CD4-positive, alpha-beta T cell (primary cell): ENCODE measurements at regions not wholly inside any gene's neighbourhood (a gene's known extent, or its start where the extent isn't known, plus 50 kb on each side); places are given as distances from the start of the nearest gene placed in this dataset.

Experiments
- ATAC-seq: fragments of 200-7000 bp; cut with Tn5 transposase; one replicate; pipeline ENCODE4 v1.10.0; 2022; ENCODE audit warnings: mild to moderate bottlenecking; ENCODE audit not compliant: poor library complexity
- CTCF ChIA-PET: fragments of 350-600 bp; sonication (Branson Sonifier 250); formaldehyde crosslinking; loops from one replicate; lab custom pipeline; 2021; ENCODE audit warnings: antibody characterized with exemption, inconsistent platforms; lab: Charles Lee
- POLR2A ChIA-PET: fragments of 350-600 bp; sonication (Branson Sonifier 250); formaldehyde crosslinking; loops from one replicate; lab custom pipeline; 2021; ENCODE audit warnings: antibody characterized with exemption, inconsistent platforms; lab: Charles Lee
- DNase-seq, 14 experiments: peaks; one replicate each; pipeline ENCODE4 v3.0.0-alpha.2; 2013 to 2020; ENCODE audit warnings: mixed read lengths in 2 of 14
- H3K27ac ChIP-seq, 2 donors: one replicate each; pipeline versions ENCODE4 v1.5.1 to v1.7.0; 2013; ENCODE audit warnings: low read length in 2 of 2, low read depth in 1 of 2, mild to moderate bottlenecking in 1 of 2
- H3K27me3 ChIP-seq, 2 experiments: 1 replicate in 1 of 2; 2 replicates in 1 of 2; pipeline versions ENCODE4 v1.6.1 to v1.7.0; 2013; ENCODE audit warnings: low read length in 2 of 2, control low read depth in 1 of 2, mild to moderate bottlenecking in 1 of 2, moderate library complexity in 1 of 2; ENCODE audit not compliant: insufficient read depth in 2 of 2, control insufficient read depth in 1 of 2
- H3K36me3 ChIP-seq: one replicate; pipeline ENCODE4 v1.6.1; 2013; ENCODE audit warnings: low read length, control low read depth; ENCODE audit not compliant: insufficient read depth
- H3K4me1 ChIP-seq: one replicate; pipeline ENCODE4 v1.6.1; 2013; ENCODE audit warnings: low read length, control low read depth; ENCODE audit not compliant: insufficient read depth
- H3K4me3 ChIP-seq: one replicate; pipeline ENCODE4 v1.5.1; 2013; ENCODE audit warnings: mild to moderate bottlenecking, low read length, moderate library complexity
- H3K9me3 ChIP-seq, 2 experiments: 1 replicate in 1 of 2; 2 replicates in 1 of 2; pipeline versions ENCODE4 v1.6.1 to v1.7.0; 2013; ENCODE audit warnings: low read length in 2 of 2, mild to moderate bottlenecking in 2 of 2, control low read depth in 1 of 2, moderate library complexity in 1 of 2; ENCODE audit not compliant: control insufficient read depth in 1 of 2, insufficient read depth in 1 of 2
- H3K27ac Mint-ChIP-seq: one replicate; pipeline ENCODE4 v1.8.0; 2020; ENCODE audit warnings: mixed read lengths
- H3K27me3 Mint-ChIP-seq: one replicate; pipeline ENCODE4 v1.8.0; 2021; ENCODE audit warnings: mixed read lengths
- H3K36me3 Mint-ChIP-seq: one replicate; pipeline ENCODE4 v1.8.0; 2021; ENCODE audit warnings: low read depth, mixed read lengths
- H3K4me1 Mint-ChIP-seq: one replicate; pipeline ENCODE4 v1.8.0; 2021; ENCODE audit warnings: low read depth, mixed read lengths
- H3K4me3 Mint-ChIP-seq: one replicate; pipeline ENCODE4 v1.8.0; 2020; ENCODE audit warnings: mild to moderate bottlenecking, mixed read lengths
- H3K9me3 Mint-ChIP-seq: one replicate; pipeline ENCODE4 v1.8.0; 2020; ENCODE audit warnings: mixed read lengths
- intact Hi-C, 2 experiments: fragments of 100-400 bp; cut with DNase I in 1 of 2; cut with micrococcal nuclease in 1 of 2; formaldehyde crosslinking; loops; one replicate each; pipeline versions ENCODE4 v1.15.1 to v1.9.0; 2023 to 2025; cut with DNase I, micrococcal nuclease
- TF ChIP-seq, protein P1 (sequence below): fragments of 200-600 bp; IDR thresholded peaks from one replicate; pipeline ENCODE4 v1.8.0; 2022; ENCODE audit warnings: antibody characterized with exemption, mild to moderate bottlenecking

DNA sequence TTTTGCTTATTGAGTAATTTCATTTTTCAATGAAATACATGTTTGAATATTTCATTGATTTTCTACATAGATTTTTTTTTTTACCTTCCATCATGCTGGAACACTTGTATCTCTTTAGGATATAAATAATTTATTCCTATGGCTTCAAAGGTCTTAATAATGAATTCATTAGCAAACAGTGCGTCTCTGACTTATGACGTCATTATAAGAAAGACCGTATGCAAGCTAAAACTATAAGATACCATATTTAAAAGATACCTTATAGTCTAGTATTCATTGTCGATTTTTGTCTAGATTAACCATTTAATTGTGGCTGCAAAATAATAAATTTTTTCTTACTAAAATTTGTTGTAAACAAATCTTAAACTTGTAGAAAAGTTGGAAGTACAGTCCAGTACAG lies 187.7 kb upstream of the CHD1 start:
- H3K4me3 Mint-ChIP-seq, result no peak overlapping the region

DNA sequence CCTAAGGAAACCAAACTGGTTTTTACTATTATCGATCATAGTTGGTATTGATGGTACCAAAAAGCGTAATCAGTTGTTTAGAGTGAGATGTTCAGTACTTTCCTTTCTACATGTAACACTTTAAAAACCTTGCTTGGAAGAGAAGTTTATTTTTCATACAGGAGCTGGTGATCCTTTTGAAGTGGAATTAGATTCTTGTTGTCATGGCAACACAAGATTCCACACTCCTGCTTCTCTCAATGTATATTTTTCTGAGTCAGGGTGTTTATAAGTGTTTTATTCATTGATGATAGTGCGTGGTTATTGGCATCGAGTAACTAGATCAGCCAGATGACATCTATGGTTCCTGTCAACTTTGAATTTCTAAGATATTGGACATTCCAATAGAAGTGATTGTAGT lies 181.1 kb upstream of the CHD1 start:
- no peaks in the 10 kb centered on the region for H3K4me1 ChIP-seq
- TF ChIP-seq, protein P1, sequence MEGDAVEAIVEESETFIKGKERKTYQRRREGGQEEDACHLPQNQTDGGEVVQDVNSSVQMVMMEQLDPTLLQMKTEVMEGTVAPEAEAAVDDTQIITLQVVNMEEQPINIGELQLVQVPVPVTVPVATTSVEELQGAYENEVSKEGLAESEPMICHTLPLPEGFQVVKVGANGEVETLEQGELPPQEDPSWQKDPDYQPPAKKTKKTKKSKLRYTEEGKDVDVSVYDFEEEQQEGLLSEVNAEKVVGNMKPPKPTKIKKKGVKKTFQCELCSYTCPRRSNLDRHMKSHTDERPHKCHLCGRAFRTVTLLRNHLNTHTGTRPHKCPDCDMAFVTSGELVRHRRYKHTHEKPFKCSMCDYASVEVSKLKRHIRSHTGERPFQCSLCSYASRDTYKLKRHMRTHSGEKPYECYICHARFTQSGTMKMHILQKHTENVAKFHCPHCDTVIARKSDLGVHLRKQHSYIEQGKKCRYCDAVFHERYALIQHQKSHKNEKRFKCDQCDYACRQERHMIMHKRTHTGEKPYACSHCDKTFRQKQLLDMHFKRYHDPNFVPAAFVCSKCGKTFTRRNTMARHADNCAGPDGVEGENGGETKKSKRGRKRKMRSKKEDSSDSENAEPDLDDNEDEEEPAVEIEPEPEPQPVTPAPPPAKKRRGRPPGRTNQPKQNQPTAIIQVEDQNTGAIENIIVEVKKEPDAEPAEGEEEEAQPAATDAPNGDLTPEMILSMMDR, result no peak
- H3K4me3 ChIP-seq, result no peak overlapping the region
- no peaks in the 10 kb centered on the region for H3K9me3 ChIP-seq
- Mint-ChIP-seq H3K4me3 (no peak overlapping the region), H3K27me3 (peaks cover 17% of the 10 kb centered on the region), H3K27ac (no peak overlapping the region), H3K9me3 (no peaks in the 10 kb centered on the region), H3K4me1 (no peaks in the 10 kb centered on the region), H3K36me3 (no peaks in the 10 kb centered on the region)
- ChIA-PET POLR2A (no interaction called here), CTCF (no interaction called here)
- no peak overlapping the region for H3K27ac ChIP-seq
- ATAC-seq (no peak), DNase-seq (no peak)
- H3K27me3 ChIP-seq, result no peaks in the 10 kb centered on the region
- H3K36me3 ChIP-seq, result no peaks in the 10 kb centered on the region
- intact Hi-C loops, result no loop called here

More for the DNA sequence above, 187.7 kb upstream of the CHD1 start:
- H3K4me3 ChIP-seq, result no peak overlapping the region
- TF ChIP-seq, protein P1, result no peak
- no peak for ATAC-seq
- ChIA-PET POLR2A (no interaction called here), CTCF (no interaction called here)
- intact Hi-C loops, result no loop called here
- no peak overlapping the region for H3K27ac ChIP-seq
- DNase-seq, result no peak
- peaks cover 4% of the 10 kb centered on the region for H3K27me3 Mint-ChIP-seq
- no peaks in the 10 kb centered on the region for H3K36me3 ChIP-seq
- no peaks in the 10 kb centered on the region for H3K36me3 Mint-ChIP-seq
- no peak overlapping the region for H3K27ac Mint-ChIP-seq
- no peaks in the 10 kb centered on the region for H3K9me3 ChIP-seq
- H3K4me1 ChIP-seq, result no peaks in the 10 kb centered on the region
- no peaks in the 10 kb centered on the region for H3K4me1 Mint-ChIP-seq
- H3K9me3 Mint-ChIP-seq, result no peaks in the 10 kb centered on the region
- no peaks in the 10 kb centered on the region for H3K27me3 ChIP-seq

DNA sequence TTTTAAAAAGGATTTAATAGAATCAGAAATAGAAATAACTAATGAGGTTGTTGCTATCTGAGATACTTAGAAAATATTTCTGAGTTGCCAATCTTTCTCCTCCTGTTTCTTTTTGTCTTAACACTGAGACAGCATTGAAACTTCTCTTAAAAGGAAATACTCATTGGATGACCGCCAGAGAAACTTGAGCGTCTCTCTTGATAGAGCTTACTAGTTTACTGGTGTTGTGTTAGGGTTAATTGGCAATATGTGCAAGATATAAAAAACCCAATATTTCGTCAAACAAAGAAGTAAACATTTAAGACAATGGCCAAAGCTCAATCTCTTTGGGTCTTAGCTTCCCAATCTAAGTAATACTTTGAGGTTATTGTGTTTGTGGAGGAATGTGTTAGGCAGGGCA lies 176.4 kb upstream of the CHD1 start:
- no peaks in the 10 kb centered on the region for H3K9me3 Mint-ChIP-seq
- intact Hi-C loops, result no loop called here
- Histone ChIP-seq H3K9me3 (no peaks in the 10 kb centered on the region), H3K27ac (no peak overlapping the region), H3K4me3 (no peak overlapping the region), H3K4me1 (no peaks in the 10 kb centered on the region), H3K27me3 (no peaks in the 10 kb centered on the region), H3K36me3 (no peaks in the 10 kb centered on the region)
- peaks cover 20% of the 10 kb centered on the region for H3K27me3 Mint-ChIP-seq
- TF ChIP-seq, protein P1, result no peak
- DNase-seq, result no peak
- no peak overlapping the region for H3K4me3 Mint-ChIP-seq
- H3K27ac Mint-ChIP-seq, result no peak overlapping the region
- H3K4me1 Mint-ChIP-seq, result no peaks in the 10 kb centered on the region
- no peaks in the 10 kb centered on the region for H3K36me3 Mint-ChIP-seq
- POLR2A ChIA-PET, result no interaction called here
- CTCF ChIA-PET, result interaction anchor here (0.7 to 1.6 kb wide), 5 partner anchors 9 to 1326 kb away, joined by 3 to 8 read pairs (median 5); no protein-coding TSS in a partner anchor
- ATAC-seq, result no peak
